SU-DHL-6 (cell line): ENCODE measurements at regions not wholly inside any gene's neighbourhood (a gene's known extent, or its start where the extent isn't known, plus 50 kb on each side); places are given as distances from the start of the nearest gene placed in this dataset.

Experiments
- EZH2phosphoT487 ChIP-seq: fragments of 200-600 bp; sonication (generic), shearing (Covaris generic); conservative IDR thresholded peaks from 2 replicates; pipeline ENCODE4 v1.6.1; 2018; ENCODE audit warnings: mild to moderate bottlenecking, antibody characterized with exemption, low read length, moderate library complexity, mixed read lengths
- TF ChIP-seq, protein P1 (sequence below): fragments of 200-600 bp; sonication (generic); IDR thresholded peaks from one replicate; pipeline ENCODE4 v1.5.1; 2017; ENCODE audit warnings: antibody characterized with exemption, mild to moderate bottlenecking, low read length, moderate library complexity; ENCODE audit not compliant: insufficient read depth, poor library complexity, severe bottlenecking

DNA sequence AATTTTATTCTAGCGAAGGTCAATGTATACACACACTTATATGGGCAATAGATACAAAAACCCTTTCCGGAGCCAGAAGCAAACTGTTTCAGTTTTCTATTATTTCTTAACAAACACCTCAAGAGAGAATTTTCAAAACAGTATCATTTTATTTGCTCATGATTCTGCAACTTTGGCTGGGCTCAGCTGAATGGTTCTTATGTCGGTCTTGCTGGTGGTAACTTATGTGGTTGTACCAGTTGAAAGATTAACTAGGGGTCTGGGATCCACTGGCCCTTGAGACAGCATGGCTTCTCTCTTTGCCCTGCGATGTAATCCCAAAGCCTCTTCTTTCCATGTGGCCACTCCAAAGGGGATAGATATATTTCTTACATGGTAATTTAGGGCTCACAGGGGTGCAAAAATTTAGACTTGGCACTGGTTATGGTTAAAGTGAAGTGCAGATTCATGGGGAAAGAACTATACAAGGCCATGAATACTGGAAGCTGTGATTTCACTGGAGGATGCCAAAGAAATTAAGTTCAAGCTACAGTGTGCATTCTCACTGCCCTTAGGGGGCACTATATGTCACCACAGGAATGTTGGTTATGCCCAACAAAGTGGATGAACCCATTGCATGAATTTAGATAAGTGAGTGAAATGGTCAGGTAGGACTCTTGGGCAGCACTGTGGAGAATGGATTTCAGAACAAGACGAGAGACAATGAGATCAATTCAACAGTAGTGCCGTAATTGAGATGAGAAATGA is 94.3 kb upstream of the NAV3 start:
- TF ChIP-seq, protein P1, sequence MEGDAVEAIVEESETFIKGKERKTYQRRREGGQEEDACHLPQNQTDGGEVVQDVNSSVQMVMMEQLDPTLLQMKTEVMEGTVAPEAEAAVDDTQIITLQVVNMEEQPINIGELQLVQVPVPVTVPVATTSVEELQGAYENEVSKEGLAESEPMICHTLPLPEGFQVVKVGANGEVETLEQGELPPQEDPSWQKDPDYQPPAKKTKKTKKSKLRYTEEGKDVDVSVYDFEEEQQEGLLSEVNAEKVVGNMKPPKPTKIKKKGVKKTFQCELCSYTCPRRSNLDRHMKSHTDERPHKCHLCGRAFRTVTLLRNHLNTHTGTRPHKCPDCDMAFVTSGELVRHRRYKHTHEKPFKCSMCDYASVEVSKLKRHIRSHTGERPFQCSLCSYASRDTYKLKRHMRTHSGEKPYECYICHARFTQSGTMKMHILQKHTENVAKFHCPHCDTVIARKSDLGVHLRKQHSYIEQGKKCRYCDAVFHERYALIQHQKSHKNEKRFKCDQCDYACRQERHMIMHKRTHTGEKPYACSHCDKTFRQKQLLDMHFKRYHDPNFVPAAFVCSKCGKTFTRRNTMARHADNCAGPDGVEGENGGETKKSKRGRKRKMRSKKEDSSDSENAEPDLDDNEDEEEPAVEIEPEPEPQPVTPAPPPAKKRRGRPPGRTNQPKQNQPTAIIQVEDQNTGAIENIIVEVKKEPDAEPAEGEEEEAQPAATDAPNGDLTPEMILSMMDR: no peak
- no peak for TF ChIP-seq EZH2phosphoT487
